ENCODE measurements at regions not wholly inside any gene's neighbourhood (a gene's known extent, or its start where the extent isn't known, plus 50 kb on each side); places are given as distances from the start of the nearest gene placed in this dataset.
"Not testable (repeated sequence)": the region's sequence is repeated elsewhere in the genome, so short reads cannot be mapped to it uniquely, and the experiment has no call there.

DNA sequence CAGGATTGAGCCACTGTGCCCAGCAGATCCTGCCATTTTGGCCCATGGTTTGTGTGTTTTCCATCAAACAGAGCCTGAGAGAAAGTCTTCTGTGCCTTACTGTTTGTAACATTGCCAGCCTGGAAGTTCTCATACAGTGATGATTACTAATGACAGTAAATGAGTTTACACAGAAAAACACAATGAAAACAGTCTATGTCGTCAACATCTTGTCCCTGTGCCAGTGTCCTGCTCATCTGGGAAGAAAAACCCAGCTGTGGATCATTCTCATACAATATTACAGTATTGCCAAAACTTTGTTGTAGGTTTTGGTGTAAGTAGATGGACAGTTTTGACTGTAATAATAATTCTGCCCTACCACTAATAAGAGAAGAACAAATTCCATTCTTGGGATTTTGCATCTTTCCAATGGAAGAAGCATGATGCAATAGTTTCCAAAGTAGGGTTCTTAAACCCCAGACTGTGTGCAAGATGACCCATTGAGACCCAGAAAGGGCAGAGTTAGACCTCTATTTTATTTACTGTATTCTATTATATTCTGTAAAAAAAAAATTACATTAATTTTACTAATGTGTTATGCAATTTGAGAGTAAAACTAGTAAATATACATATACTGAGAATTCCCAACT, 135.0 kb upstream of the JARID2 start:
- ATAC-seq (ENCODE audit: low FRiP score) (no peak), DNase-seq (ENCODE audit: low spot score) (no peak)
- TF ChIP-seq, protein P1, sequence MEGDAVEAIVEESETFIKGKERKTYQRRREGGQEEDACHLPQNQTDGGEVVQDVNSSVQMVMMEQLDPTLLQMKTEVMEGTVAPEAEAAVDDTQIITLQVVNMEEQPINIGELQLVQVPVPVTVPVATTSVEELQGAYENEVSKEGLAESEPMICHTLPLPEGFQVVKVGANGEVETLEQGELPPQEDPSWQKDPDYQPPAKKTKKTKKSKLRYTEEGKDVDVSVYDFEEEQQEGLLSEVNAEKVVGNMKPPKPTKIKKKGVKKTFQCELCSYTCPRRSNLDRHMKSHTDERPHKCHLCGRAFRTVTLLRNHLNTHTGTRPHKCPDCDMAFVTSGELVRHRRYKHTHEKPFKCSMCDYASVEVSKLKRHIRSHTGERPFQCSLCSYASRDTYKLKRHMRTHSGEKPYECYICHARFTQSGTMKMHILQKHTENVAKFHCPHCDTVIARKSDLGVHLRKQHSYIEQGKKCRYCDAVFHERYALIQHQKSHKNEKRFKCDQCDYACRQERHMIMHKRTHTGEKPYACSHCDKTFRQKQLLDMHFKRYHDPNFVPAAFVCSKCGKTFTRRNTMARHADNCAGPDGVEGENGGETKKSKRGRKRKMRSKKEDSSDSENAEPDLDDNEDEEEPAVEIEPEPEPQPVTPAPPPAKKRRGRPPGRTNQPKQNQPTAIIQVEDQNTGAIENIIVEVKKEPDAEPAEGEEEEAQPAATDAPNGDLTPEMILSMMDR (IDR thresholded peaks at IDR 0.05) = no peak

DNA sequence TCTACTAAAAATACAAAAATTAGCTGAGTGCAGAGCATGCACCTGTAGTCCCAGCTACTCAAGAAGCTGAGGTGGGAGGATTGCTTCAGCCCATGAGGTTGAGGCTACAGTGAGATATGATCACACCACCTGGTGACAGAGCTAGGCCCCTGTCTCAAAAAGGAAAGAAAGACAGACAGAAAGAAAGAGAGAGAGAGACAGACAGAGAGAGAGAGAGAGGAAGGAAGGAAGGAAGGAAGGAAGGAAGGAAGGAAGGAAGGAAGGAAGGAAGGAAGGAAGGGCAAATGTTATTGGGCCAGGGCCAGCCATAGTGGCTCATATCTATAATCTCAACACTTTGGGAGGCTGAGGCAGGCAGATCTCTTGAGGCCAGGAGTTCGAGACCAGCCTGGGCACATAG, 134.3 kb upstream of the JARID2 start:
- DNase-seq (ENCODE audit: low spot score); ATAC-seq (ENCODE audit: low FRiP score): not testable (repeated sequence)

DNA sequence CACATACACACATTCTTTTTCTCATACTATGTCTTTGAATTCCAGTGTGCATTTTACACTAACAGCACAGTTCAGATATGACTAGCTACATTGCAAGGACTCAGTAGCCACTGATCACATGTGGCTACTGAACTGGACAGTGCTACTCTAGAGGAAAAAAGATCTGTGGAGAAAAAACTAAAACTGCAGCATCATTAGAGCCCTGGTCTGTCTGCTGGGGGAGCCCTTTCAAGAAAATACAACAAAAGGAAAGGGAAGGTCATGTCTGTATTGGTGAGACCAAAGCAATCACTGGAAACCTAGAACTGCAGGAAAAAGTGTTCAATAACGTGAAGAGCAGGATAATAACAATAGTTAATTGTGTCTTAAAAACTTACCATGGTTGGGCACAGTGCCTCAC, 132.3 kb upstream of the JARID2 start:
- TF ChIP-seq, protein P1 (IDR thresholded peaks at IDR 0.05) = no peak
- DNase-seq (ENCODE audit: low spot score) = no peak
- no peak for ATAC-seq (ENCODE audit: low FRiP score)

DNA sequence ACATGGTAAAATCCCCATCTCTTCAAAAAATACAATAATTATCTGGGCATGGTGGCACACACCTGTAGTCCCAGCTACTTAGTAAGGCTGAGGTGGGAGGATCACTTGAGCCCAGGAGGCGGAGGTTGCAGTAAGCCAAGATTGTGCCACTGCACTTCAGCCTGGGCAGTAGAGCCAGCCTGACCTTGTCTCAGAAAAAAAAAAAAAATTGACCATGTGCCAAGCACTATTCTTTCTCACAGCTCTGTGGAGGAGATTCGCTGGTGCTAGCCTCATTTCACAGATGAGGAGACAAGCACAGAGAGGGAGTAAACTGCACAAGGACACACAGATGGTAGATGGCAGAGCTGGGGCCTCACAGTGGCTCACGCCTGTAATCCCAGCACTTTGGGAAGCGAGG, 131.8 kb upstream of the JARID2 start:
- TF ChIP-seq, protein P1 (IDR thresholded peaks at IDR 0.05) = no peak
- DNase-seq (ENCODE audit: low spot score) (no peak), ATAC-seq (ENCODE audit: low FRiP score) (no peak)

DNA sequence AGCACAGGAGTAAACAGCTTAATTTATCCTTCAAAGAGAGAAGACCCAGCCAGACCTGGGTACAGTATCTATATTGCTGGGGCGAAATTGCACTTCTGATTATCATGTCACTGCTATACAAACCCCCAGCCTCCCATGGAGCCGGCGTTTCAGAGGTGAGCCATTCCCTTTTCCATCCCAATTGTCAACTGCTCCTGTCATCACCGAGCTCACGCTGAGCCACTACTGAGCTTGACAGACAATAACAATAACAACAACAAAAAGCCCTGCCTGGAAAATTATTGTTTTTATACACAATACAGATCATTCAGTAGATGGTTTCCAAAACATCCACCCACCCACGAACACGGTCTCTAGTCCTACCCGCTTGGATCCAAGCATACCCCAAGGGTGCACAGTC, 129.0 kb upstream of the JARID2 start:
- TF ChIP-seq, protein P1 (IDR thresholded peaks at IDR 0.05) = no peak
- no peak for ATAC-seq (ENCODE audit: low FRiP score)
- DNase-seq (ENCODE audit: low spot score) = no peak

DNA sequence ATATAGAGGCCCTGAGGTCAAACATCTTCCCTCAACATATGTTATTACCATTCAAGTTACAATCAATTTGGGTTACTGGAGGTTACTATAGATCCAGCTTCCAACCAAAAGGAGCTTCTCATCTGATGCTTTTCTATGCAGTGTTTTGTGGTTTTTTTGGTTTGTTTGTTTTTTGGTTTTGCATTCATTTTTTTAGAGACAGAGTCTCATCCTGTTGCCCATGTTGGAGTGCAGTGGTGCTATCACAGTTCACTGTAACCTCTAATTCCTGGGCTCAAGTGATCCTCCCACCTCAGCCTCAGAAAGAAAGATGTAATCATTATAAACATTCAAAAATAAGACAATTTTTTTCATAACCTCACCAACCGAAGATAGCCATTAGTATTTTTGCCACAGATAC, 124.4 kb upstream of the JARID2 start:
- TF ChIP-seq, protein P1 (IDR thresholded peaks at IDR 0.05) = no peak
- ATAC-seq (ENCODE audit: low FRiP score) = no peak
- no peak for DNase-seq (ENCODE audit: low spot score)

DNA sequence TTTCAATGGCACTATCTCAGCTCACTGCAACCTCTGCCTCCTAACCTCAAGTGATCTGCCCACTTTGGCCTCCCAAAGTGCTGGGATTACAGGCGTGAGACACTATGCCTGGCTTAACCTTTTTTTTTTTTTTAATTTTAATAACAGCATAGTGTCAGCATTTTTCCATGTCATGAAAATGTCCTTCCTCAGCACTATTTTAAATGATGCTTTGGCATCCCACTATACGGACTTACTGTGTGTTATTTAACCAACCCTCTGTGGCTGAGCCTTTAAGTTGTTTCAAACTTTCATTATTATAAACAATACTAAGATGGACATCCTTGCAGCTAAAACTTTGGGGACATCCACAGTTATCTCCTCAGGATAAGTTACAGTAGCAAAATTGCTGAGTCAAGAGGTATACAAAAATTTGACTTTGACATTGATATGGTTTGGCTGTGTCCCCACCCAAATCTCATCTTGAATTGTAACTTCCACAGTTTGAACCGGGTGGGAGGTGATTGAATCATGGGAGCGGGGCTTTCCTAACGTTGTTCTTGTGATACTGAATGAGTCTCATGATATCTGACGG, 123.8 kb upstream of the JARID2 start:
- ATAC-seq (ENCODE audit: low FRiP score) = no peak
- TF ChIP-seq, protein P1 (IDR thresholded peaks at IDR 0.05) = no peak
- no peak for DNase-seq (ENCODE audit: low spot score)

Measured in omental fat pad (tissue), 3 donors.